ENCODE measurements at regions not wholly inside any gene's neighbourhood (a gene's known extent, or its start where the extent isn't known, plus 50 kb on each side); places are given as distances from the start of the nearest gene placed in this dataset.

DNA sequence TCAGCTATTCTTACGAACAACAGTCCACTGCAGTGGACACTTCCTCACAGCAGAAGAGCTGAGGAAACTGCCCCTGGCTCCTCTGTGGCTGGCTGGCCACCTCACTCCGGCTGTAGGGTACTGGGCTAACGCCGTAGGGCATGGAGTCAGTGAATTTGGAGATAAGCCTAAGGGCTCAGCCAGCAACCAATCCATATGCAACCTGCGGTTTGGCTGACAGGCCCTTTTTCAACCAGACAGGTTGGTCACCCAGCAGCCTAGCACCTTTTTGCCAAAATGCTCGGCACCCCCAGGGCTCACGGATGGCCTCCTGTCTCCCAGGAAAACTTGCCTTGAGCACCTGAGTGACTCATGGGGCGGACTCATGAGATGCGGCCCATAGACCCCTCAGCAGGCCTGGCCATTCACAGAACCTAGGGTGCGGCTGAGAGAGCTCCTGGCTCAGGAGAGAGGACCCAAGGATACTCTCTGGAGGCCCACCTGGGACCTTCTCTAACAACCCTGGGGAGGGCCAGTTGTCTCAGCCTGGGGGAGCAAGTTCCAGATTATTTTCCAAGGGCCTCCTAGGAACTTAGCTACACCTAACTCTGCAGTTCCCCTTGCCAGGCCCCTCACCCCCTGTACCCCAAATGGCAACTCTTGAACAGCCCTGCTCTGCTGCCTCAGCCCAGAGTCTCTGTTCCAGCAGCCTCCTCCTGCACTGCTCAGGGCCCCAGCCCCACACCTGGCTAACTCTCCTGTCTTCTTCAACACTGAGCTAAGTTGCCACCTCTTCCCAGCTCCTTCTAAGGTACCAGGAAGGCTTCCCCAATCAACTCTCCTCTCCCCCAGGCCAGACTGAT lies 252.1 kb downstream of the CYP26B1 start:
- TF ChIP-seq, protein P1, sequence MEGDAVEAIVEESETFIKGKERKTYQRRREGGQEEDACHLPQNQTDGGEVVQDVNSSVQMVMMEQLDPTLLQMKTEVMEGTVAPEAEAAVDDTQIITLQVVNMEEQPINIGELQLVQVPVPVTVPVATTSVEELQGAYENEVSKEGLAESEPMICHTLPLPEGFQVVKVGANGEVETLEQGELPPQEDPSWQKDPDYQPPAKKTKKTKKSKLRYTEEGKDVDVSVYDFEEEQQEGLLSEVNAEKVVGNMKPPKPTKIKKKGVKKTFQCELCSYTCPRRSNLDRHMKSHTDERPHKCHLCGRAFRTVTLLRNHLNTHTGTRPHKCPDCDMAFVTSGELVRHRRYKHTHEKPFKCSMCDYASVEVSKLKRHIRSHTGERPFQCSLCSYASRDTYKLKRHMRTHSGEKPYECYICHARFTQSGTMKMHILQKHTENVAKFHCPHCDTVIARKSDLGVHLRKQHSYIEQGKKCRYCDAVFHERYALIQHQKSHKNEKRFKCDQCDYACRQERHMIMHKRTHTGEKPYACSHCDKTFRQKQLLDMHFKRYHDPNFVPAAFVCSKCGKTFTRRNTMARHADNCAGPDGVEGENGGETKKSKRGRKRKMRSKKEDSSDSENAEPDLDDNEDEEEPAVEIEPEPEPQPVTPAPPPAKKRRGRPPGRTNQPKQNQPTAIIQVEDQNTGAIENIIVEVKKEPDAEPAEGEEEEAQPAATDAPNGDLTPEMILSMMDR (IDR thresholded peaks at IDR 0.05 in 2 of 3, conservative IDR thresholded peaks at IDR 0.05 in 1 of 3; ENCODE audit: insufficient read depth in 2 of 3, low read depth in 1 of 3, low read length in 3 of 3), result no peak
- TF ChIP-seq ZNF311 (CRISPR knock-in tag; IDR thresholded peaks at IDR 0.05) (no peak), ZNF224 (CRISPR knock-in tag; IDR thresholded peaks at IDR 0.05) (no peak)
- TF ChIP-seq, protein P2, sequence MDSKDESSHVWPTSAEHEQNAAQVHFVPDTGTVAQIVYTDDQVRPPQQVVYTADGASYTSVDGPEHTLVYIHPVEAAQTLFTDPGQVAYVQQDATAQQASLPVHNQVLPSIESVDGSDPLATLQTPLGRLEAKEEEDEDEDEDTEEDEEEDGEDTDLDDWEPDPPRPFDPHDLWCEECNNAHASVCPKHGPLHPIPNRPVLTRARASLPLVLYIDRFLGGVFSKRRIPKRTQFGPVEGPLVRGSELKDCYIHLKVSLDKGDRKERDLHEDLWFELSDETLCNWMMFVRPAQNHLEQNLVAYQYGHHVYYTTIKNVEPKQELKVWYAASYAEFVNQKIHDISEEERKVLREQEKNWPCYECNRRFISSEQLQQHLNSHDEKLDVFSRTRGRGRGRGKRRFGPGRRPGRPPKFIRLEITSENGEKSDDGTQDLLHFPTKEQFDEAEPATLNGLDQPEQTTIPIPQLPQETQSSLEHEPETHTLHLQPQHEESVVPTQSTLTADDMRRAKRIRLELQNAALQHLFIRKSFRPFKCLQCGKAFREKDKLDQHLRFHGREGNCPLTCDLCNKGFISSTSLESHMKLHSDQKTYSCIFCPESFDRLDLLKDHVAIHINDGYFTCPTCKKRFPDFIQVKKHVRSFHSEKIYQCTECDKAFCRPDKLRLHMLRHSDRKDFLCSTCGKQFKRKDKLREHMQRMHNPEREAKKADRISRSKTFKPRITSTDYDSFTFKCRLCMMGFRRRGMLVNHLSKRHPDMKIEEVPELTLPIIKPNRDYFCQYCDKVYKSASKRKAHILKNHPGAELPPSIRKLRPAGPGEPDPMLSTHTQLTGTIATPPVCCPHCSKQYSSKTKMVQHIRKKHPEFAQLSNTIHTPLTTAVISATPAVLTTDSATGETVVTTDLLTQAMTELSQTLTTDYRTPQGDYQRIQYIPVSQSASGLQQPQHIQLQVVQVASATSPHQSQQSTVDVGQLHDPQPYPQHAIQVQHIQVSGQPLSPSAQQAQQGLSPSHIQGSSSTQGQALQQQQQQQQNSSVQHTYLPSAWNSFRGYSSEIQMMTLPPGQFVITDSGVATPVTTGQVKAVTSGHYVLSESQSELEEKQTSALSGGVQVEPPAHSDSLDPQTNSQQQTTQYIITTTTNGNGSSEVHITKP (IDR thresholded peaks at IDR 0.05; ENCODE audit: partially characterized antibody), result no peak
- TF ChIP-seq, protein P3, sequence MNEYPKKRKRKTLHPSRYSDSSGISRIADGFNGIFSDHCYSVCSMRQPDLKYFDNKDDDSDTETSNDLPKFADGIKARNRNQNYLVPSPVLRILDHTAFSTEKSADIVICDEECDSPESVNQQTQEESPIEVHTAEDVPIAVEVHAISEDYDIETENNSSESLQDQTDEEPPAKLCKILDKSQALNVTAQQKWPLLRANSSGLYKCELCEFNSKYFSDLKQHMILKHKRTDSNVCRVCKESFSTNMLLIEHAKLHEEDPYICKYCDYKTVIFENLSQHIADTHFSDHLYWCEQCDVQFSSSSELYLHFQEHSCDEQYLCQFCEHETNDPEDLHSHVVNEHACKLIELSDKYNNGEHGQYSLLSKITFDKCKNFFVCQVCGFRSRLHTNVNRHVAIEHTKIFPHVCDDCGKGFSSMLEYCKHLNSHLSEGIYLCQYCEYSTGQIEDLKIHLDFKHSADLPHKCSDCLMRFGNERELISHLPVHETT (CRISPR knock-in tag; conservative IDR thresholded peaks at IDR 0.05 in 1 of 2, IDR thresholded peaks at IDR 0.05 in 1 of 2), result no peak

Data from K562 (cell line).